Naive thymus-derived CD4-positive, alpha-beta T cell (primary cell): ENCODE measurements at regions not wholly inside any gene's neighbourhood (a gene's known extent, or its start where the extent isn't known, plus 50 kb on each side); places are given as distances from the start of the nearest gene placed in this dataset.
"Not testable (repeated sequence)": the region's sequence is repeated elsewhere in the genome, so short reads cannot be mapped to it uniquely, and the experiment has no call there.

Experiments used
- ATAC-seq: fragments of 150-1000 bp; cut with Tn5 transposase; 2 replicates; pipeline ENCODE4 v1.10.0; 2021; ENCODE audit warnings: mild to moderate bottlenecking, moderate library complexity
- CTCF ChIA-PET: fragments of 350-600 bp; sonication (Branson Sonifier 250); formaldehyde crosslinking; loops from one replicate; lab custom pipeline; 2021; ENCODE audit warnings: antibody characterized with exemption; lab: Charles Lee
- POLR2A ChIA-PET: fragments of 350-600 bp; sonication (Branson Sonifier 250); formaldehyde crosslinking; loops from one replicate; lab custom pipeline; 2021; ENCODE audit warnings: antibody characterized with exemption, inconsistent platforms; lab: Charles Lee
- DNase-seq, 9 donors: peaks; one replicate each; pipeline versions ENCODE4 v3.0.0 to v3.0.0-alpha.2; 2020 to 2022; ENCODE audit warnings: mixed read lengths in 1 of 9
- H3K27ac ChIP-seq: one replicate; pipeline ENCODE4 v1.7.0; 2013; ENCODE audit warnings: mild to moderate bottlenecking, low read depth, low read length, moderate library complexity
- H3K27me3 ChIP-seq, 2 donors: one replicate each; pipeline ENCODE4 v1.7.0; 2013; ENCODE audit warnings: low read length in 2 of 2, mild to moderate bottlenecking in 2 of 2, moderate library complexity in 2 of 2; ENCODE audit not compliant: control insufficient read depth in 2 of 2, insufficient read depth in 2 of 2
- H3K36me3 ChIP-seq, 3 experiments: 1 replicate in 2 of 3; 2 replicates in 1 of 3; pipeline ENCODE4 v1.7.0; 2013; ENCODE audit warnings: low read length in 3 of 3, mild to moderate bottlenecking in 3 of 3, moderate library complexity in 1 of 3; ENCODE audit not compliant: insufficient read depth in 3 of 3, control insufficient read depth in 2 of 3
- H3K4me1 ChIP-seq, 2 donors: one replicate each; pipeline ENCODE4 v1.7.0; 2013; ENCODE audit warnings: low read length in 2 of 2, mild to moderate bottlenecking in 2 of 2, moderate library complexity in 1 of 2; ENCODE audit not compliant: control insufficient read depth in 2 of 2, insufficient read depth in 2 of 2
- H3K4me3 ChIP-seq: 2 replicates; pipeline ENCODE4 v1.7.0; 2013; ENCODE audit warnings: mild to moderate bottlenecking, low read length
- H3K9me3 ChIP-seq, 3 experiments: 1 replicate in 2 of 3; 2 replicates in 1 of 3; pipeline ENCODE4 v1.7.0; 2013; ENCODE audit warnings: low read length in 3 of 3; ENCODE audit not compliant: control insufficient read depth in 2 of 3
- H3K27ac Mint-ChIP-seq, 9 donors: one replicate each; pipeline ENCODE4 v1.8.0; 2020 to 2022; ENCODE audit warnings: mixed read lengths in 9 of 9, mild to moderate bottlenecking in 8 of 9, moderate library complexity in 5 of 9, inconsistent platforms in 2 of 9
- H3K27me3 Mint-ChIP-seq, 5 donors: one replicate each; pipeline ENCODE4 v1.8.0; 2021 to 2022; ENCODE audit warnings: mixed read lengths in 5 of 5, mild to moderate bottlenecking in 1 of 5
- H3K36me3 Mint-ChIP-seq, 5 donors: one replicate each; pipeline ENCODE4 v1.8.0; 2020 to 2022; ENCODE audit warnings: mixed read lengths in 5 of 5, mild to moderate bottlenecking in 3 of 5, inconsistent platforms in 1 of 5
- H3K4me1 Mint-ChIP-seq, 7 donors: one replicate each; pipeline ENCODE4 v1.8.0; 2020 to 2022; ENCODE audit warnings: mixed read lengths in 7 of 7, mild to moderate bottlenecking in 3 of 7, inconsistent platforms in 1 of 7
- H3K4me3 Mint-ChIP-seq, 10 donors: one replicate each; pipeline ENCODE4 v1.8.0; 2020 to 2022; ENCODE audit warnings: mild to moderate bottlenecking in 10 of 10, mixed read lengths in 10 of 10, moderate library complexity in 6 of 10, inconsistent platforms in 2 of 10
- H3K9me3 Mint-ChIP-seq, 11 donors: one replicate each; pipeline ENCODE4 v1.8.0; 2020 to 2022; ENCODE audit warnings: mixed read lengths in 11 of 11, mild to moderate bottlenecking in 4 of 11, inconsistent platforms in 1 of 11, moderate library complexity in 1 of 11
- intact Hi-C, 2 donors: fragments of 100-400 bp; cut with micrococcal nuclease; formaldehyde crosslinking; loops; one replicate each; pipeline ENCODE4 v1.15.1; 2023

GRCh38 chr10:9851808-9852207, 1165.9 kb upstream of the CELF2 start:
- H3K27ac Mint-ChIP-seq = no peak overlapping the region
- H3K9me3 Mint-ChIP-seq = peaks cover 0 to 46% (median 12%) of the 10 kb centered on the region in 11 donors
- no peaks in the 10 kb centered on the region for H3K4me1 ChIP-seq
- H3K36me3 Mint-ChIP-seq = peaks cover 0 to 3% (median 0%) of the 10 kb centered on the region in 5 donors
- H3K27me3 ChIP-seq = no peaks in the 10 kb centered on the region
- no peak overlapping the region for H3K4me3 Mint-ChIP-seq
- no peaks in the 10 kb centered on the region for H3K4me1 Mint-ChIP-seq
- H3K9me3 ChIP-seq = no peaks in the 10 kb centered on the region
- no peak for ATAC-seq
- no peak overlapping the region for H3K27ac ChIP-seq
- CTCF ChIA-PET = no interaction called here
- no peaks in the 10 kb centered on the region for H3K36me3 ChIP-seq
- POLR2A ChIA-PET = no interaction called here
- no peak for DNase-seq
- intact Hi-C loops = no loop called here
- H3K4me3 ChIP-seq = no peak overlapping the region
- H3K27me3 Mint-ChIP-seq = peaks cover 0 to 11% (median 0%) of the 10 kb centered on the region in 5 donors

GRCh38 chr10:9853405-9854355, 1164.0 kb upstream of the CELF2 start:
- H3K4me1 ChIP-seq = no peaks in the 10 kb centered on the region
- H3K9me3 ChIP-seq = no peaks in the 10 kb centered on the region
- H3K4me3 ChIP-seq = no peak overlapping the region
- POLR2A ChIA-PET = no interaction called here
- intact Hi-C loops = no loop called here
- H3K4me3 Mint-ChIP-seq = no peak overlapping the region
- H3K27ac Mint-ChIP-seq = no peak overlapping the region
- peaks cover 0 to 15% (median 0%) of the 10 kb centered on the region in 5 donors for H3K27me3 Mint-ChIP-seq
- DNase-seq (no peak), ATAC-seq (no peak)
- no peaks in the 10 kb centered on the region for H3K36me3 ChIP-seq
- H3K27me3 ChIP-seq = no peaks in the 10 kb centered on the region
- no peak overlapping the region for H3K27ac ChIP-seq
- peaks cover 0 to 46% (median 14%) of the 10 kb centered on the region in 11 donors for H3K9me3 Mint-ChIP-seq
- CTCF ChIA-PET = no interaction called here
- H3K4me1 Mint-ChIP-seq = no peaks in the 10 kb centered on the region
- peaks cover 0 to 3% (median 0%) of the 10 kb centered on the region in 5 donors for H3K36me3 Mint-ChIP-seq

GRCh38 chr10:9855451-9855850, 1162.2 kb upstream of the CELF2 start:
- H3K4me3 ChIP-seq, H3K27me3 ChIP-seq, H3K4me1 ChIP-seq, H3K27ac Mint-ChIP-seq, H3K9me3 ChIP-seq, DNase-seq, intact Hi-C loops, POLR2A ChIA-PET, H3K36me3 ChIP-seq, ATAC-seq, H3K27ac ChIP-seq, CTCF ChIA-PET, H3K4me1 Mint-ChIP-seq, H3K4me3 Mint-ChIP-seq, H3K36me3 Mint-ChIP-seq: not testable (repeated sequence)
- H3K27me3 Mint-ChIP-seq = peaks cover 0 to 15% (median 0%) of the 10 kb centered on the region in 5 donors
- peaks cover under 1 to 42% (median 14%) of the 10 kb centered on the region in 11 donors for H3K9me3 Mint-ChIP-seq

GRCh38 chr10:9858816-9859215, 1158.9 kb upstream of the CELF2 start:
- H3K27me3 Mint-ChIP-seq = peaks cover 0 to 11% (median 8%) of the 10 kb centered on the region in 5 donors
- CTCF ChIA-PET = no interaction called here
- H3K27ac Mint-ChIP-seq = no peak overlapping the region
- Histone ChIP-seq H3K36me3 (no peaks in the 10 kb centered on the region), H3K27me3 (no peaks in the 10 kb centered on the region), H3K4me1 (no peaks in the 10 kb centered on the region), H3K4me3 (no peak overlapping the region), H3K27ac (no peak overlapping the region), H3K9me3 (no peaks in the 10 kb centered on the region)
- intact Hi-C loops = no loop called here
- POLR2A ChIA-PET = no interaction called here
- H3K9me3 Mint-ChIP-seq = peaks cover 2 to 18% (median 7%) of the 10 kb centered on the region in 11 donors
- H3K36me3 Mint-ChIP-seq = peaks cover 0 to 3% (median 0%) of the 10 kb centered on the region in 5 donors
- H3K4me3 Mint-ChIP-seq = no peak overlapping the region
- DNase-seq (no peak), ATAC-seq (no peak)
- no peaks in the 10 kb centered on the region for H3K4me1 Mint-ChIP-seq

- intact Hi-C loops = no loop called here
- H3K9me3 ChIP-seq = no peaks in the 10 kb centered on the region
- no peaks in the 10 kb centered on the region for H3K36me3 ChIP-seq
- Mint-ChIP-seq H3K36me3 (peaks cover 0 to 3% (median 0%) of the 10 kb centered on the region in 5 donors), H3K27me3 (peaks cover 0 to 11% (median 10%) of the 10 kb centered on the region in 5 donors), H3K27ac (no peak overlapping the region), H3K4me1 (no peaks in the 10 kb centered on the region), H3K4me3 (no peak overlapping the region), H3K9me3 (peaks cover 2 to 18% (median 5%) of the 10 kb centered on the region in 11 donors)
- DNase-seq = no peak
- H3K4me3 ChIP-seq = no peak overlapping the region
- ChIA-PET CTCF (no interaction called here), POLR2A (no interaction called here)
- ATAC-seq = no peak
- no peaks in the 10 kb centered on the region for H3K4me1 ChIP-seq
- H3K27ac ChIP-seq = no peak overlapping the region
- H3K27me3 ChIP-seq = no peaks in the 10 kb centered on the region
Observed at GRCh38 chr10:9860045-9860444, 1157.6 kb upstream of the CELF2 start.

- DNase-seq (no peak), ATAC-seq (no peak)
- intact Hi-C loops = no loop called here
- H3K4me1 ChIP-seq = no peaks in the 10 kb centered on the region
- no peaks in the 10 kb centered on the region for H3K36me3 ChIP-seq
- H3K27me3 ChIP-seq = no peaks in the 10 kb centered on the region
- ChIA-PET CTCF (no interaction called here), POLR2A (no interaction called here)
- H3K4me3 ChIP-seq = no peak overlapping the region
- H3K27ac Mint-ChIP-seq = no peak overlapping the region
- no peak overlapping the region for H3K27ac ChIP-seq
- no peaks in the 10 kb centered on the region for H3K9me3 ChIP-seq
- peaks cover 0 to 22% (median 16%) of the 10 kb centered on the region in 5 donors for H3K27me3 Mint-ChIP-seq
- H3K4me1 Mint-ChIP-seq = no peaks in the 10 kb centered on the region
- no peak overlapping the region for H3K4me3 Mint-ChIP-seq
- peaks cover 0 to 14% (median 0%) of the 10 kb centered on the region in 11 donors for H3K9me3 Mint-ChIP-seq
- H3K36me3 Mint-ChIP-seq = no peaks in the 10 kb centered on the region
Observed at GRCh38 chr10:9863559-9864121, 1154.0 kb upstream of the CELF2 start.
